H1 (cell line): ENCODE measurements at regions not wholly inside any gene's neighbourhood (a gene's known extent, or its start where the extent isn't known, plus 50 kb on each side); places are given as distances from the start of the nearest gene placed in this dataset.

Source experiments
- CTCF ChIA-PET: fragments of 300-600 bp; sonication (Branson Sonifier 250); formaldehyde crosslinking; loops from one replicate; lab custom pipeline; 2021; ENCODE audit not compliant: partially characterized antibody; lab: Charles Lee
- POLR2A ChIA-PET: fragments of 300-600 bp; sonication (Branson Sonifier 250); formaldehyde crosslinking; loops from one replicate; lab custom pipeline; 2021; ENCODE audit warnings: inconsistent platforms; ENCODE audit not compliant: partially characterized antibody; lab: Charles Lee
- DNase-seq, 2 experiments: peaks; one replicate each; pipeline versions ENCODE4 v3.0.0 to v3.0.0-alpha.2; 2010 to 2022; ENCODE audit warnings: low spot score in 2 of 2, low read depth in 1 of 2, mixed read lengths in 1 of 2
- FAIRE-seq: peaks from 2 replicates; lab custom pipeline; 2011; peaks lifted over from hg19 to GRCh38; lab: Jason Lieb, UNC
- H2AFZ ChIP-seq: 2 replicates; pipeline ENCODE4 v1.8.1; 2012; ENCODE audit warnings: low read length, inconsistent platforms
- H2AK5ac ChIP-seq: 2 replicates; pipeline ENCODE4 v1.6.1; 2013; ENCODE audit warnings: low read depth, low read length
- H2BK120ac ChIP-seq: replicated peaks from 2 replicates; pipeline ENCODE3; 2013; ENCODE audit warnings: low read depth, low read length, inconsistent platforms
- H2BK12ac ChIP-seq: 2 replicates; pipeline ENCODE4 v1.6.1; 2013; ENCODE audit warnings: low read depth, low read length
- H2BK15ac ChIP-seq: 2 replicates; pipeline ENCODE4 v1.6.1; 2013; ENCODE audit warnings: low read length
- H2BK20ac ChIP-seq: 2 replicates; pipeline ENCODE4 v1.6.1; 2013; ENCODE audit warnings: low read length
- H2BK5ac ChIP-seq: 2 replicates; pipeline ENCODE4 v1.6.1; 2013; ENCODE audit warnings: low read depth, low read length
- H3K14ac ChIP-seq: 2 replicates; pipeline ENCODE4 v1.6.1; 2013; ENCODE audit warnings: inconsistent platforms; ENCODE audit not compliant: insufficient read length
- H3K18ac ChIP-seq: 2 replicates; pipeline ENCODE4 v1.6.1; 2013; ENCODE audit warnings: low read length; ENCODE audit errors: extremely low read depth
- H3K23ac ChIP-seq: 2 replicates; pipeline ENCODE4 v1.6.1; 2013; ENCODE audit warnings: inconsistent platforms; ENCODE audit not compliant: insufficient read length
- H3K23me2 ChIP-seq: 2 replicates; pipeline ENCODE4 v1.6.1; 2013; ENCODE audit warnings: low read depth, low read length
- H3K27ac ChIP-seq: 2 replicates; pipeline ENCODE4 v1.6.1; 2011; ENCODE audit warnings: low read depth, low read length, inconsistent platforms
- H3K27me3 ChIP-seq, 4 experiments: replicated peaks in 1 of 4; 1 replicate in 1 of 4; 2 replicates in 3 of 4; pipeline versions ENCODE4 v1.6.1 to v1.8.1; 2011 to 2013; ENCODE audit warnings: low read length in 3 of 4, mild to moderate bottlenecking in 3 of 4, inconsistent platforms in 2 of 4, mixed read lengths in 2 of 4, moderate library complexity in 1 of 4; ENCODE audit not compliant: control insufficient read depth in 3 of 4, insufficient read depth in 3 of 4; ENCODE audit errors: extremely low read depth in 1 of 4
- H3K36me3 ChIP-seq, 4 experiments: 2 replicates each; pipeline versions ENCODE4 v1.6.1 to v1.8.1; 2011 to 2013; ENCODE audit warnings: mild to moderate bottlenecking in 4 of 4, low read length in 3 of 4, moderate library complexity in 2 of 4, control low read depth in 1 of 4, inconsistent platforms in 1 of 4; ENCODE audit not compliant: insufficient read depth in 4 of 4, control insufficient read depth in 2 of 4
- H3K4ac ChIP-seq: replicated peaks from 2 replicates; pipeline ENCODE3; 2013; ENCODE audit warnings: low read length, low read depth, mixed read lengths, inconsistent platforms; ENCODE audit not compliant: insufficient read length
- H3K4me1 ChIP-seq, 4 experiments: replicated peaks in 1 of 4; 1 replicate in 1 of 4; 2 replicates in 3 of 4; pipeline versions ENCODE4 v1.6.1 to v1.8.1; 2011 to 2013; ENCODE audit warnings: low read length in 3 of 4, inconsistent platforms in 2 of 4, mixed read lengths in 1 of 4; ENCODE audit not compliant: insufficient read depth in 4 of 4, control insufficient read depth in 3 of 4
- H3K4me2 ChIP-seq, 2 experiments: 2 replicates each; pipeline versions ENCODE4 v1.6.1 to v1.8.1; 2011 to 2013; ENCODE audit warnings: low read depth in 2 of 2, low read length in 2 of 2, control low read depth in 1 of 2, inconsistent platforms in 1 of 2, mild to moderate bottlenecking in 1 of 2; ENCODE audit not compliant: insufficient read depth in 1 of 2
- H3K4me3 ChIP-seq, 4 experiments: fragments of 200-600, 300-600 bp in 1 of 4; sonication (generic), shearing (Covaris generic), sonication (Bioruptor Twin) in 1 of 4; 2 replicates each; pipeline versions ENCODE4 v1.5.1 to v1.8.1; 2011 to 2016; ENCODE audit warnings: low read length in 4 of 4, low read depth in 3 of 4, control low read depth in 2 of 4, inconsistent platforms in 2 of 4, mild to moderate bottlenecking in 2 of 4, mixed read lengths in 1 of 4, moderate library complexity in 1 of 4; ENCODE audit not compliant: insufficient read depth in 2 of 4; ENCODE audit errors: extremely low read depth in 1 of 4
- H3K56ac ChIP-seq: replicated peaks from 2 replicates; pipeline ENCODE3; 2013; ENCODE audit warnings: low read depth, mild to moderate bottlenecking, mixed read lengths, low read length, inconsistent platforms; ENCODE audit not compliant: insufficient read length
- H3K79me1 ChIP-seq: 2 replicates; pipeline ENCODE4 v1.6.1; 2013; ENCODE audit warnings: low read depth, low read length, control low read depth
- H3K79me2 ChIP-seq, 2 experiments: 2 replicates each; pipeline versions ENCODE4 v1.6.1 to v1.8.1; 2012 to 2013; ENCODE audit warnings: low read length in 2 of 2, mild to moderate bottlenecking in 2 of 2, inconsistent platforms in 1 of 2; ENCODE audit not compliant: insufficient read depth in 2 of 2, control insufficient read depth in 1 of 2
- H3K9ac ChIP-seq, 4 experiments: replicated peaks in 1 of 4; 1 replicate in 1 of 4; 2 replicates in 3 of 4; pipeline versions ENCODE4 v1.6.1 to v1.8.1; 2011 to 2013; ENCODE audit warnings: low read depth in 3 of 4, low read length in 3 of 4, control low read depth in 2 of 4, mild to moderate bottlenecking in 2 of 4, moderate library complexity in 2 of 4, inconsistent platforms in 1 of 4; ENCODE audit errors: extremely low read depth in 1 of 4
- H3K9me3 ChIP-seq, 2 experiments: 2 replicates each; pipeline versions ENCODE4 v1.6.1 to v1.8.1; 2012 to 2013; ENCODE audit warnings: mild to moderate bottlenecking in 2 of 2, moderate library complexity in 2 of 2, control low read depth in 1 of 2, inconsistent platforms in 1 of 2, low read depth in 1 of 2, low read length in 1 of 2, mixed read lengths in 1 of 2; ENCODE audit not compliant: insufficient read depth in 2 of 2
- H4K20me1 ChIP-seq, 2 experiments: replicated peaks in 1 of 2; 2 replicates each; pipeline versions ENCODE3 to v1.8.1; 2011 to 2013; ENCODE audit warnings: inconsistent platforms in 2 of 2, low read length in 2 of 2, mild to moderate bottlenecking in 1 of 2; ENCODE audit not compliant: insufficient read depth in 2 of 2, control insufficient read depth in 1 of 2
- H4K5ac ChIP-seq: 2 replicates; pipeline ENCODE4 v1.6.1; 2013; ENCODE audit warnings: low read length, low read depth, mixed read lengths, inconsistent platforms; ENCODE audit not compliant: insufficient read length
- H4K8ac ChIP-seq: 2 replicates; pipeline ENCODE4 v1.8.0; 2013; ENCODE audit warnings: mild to moderate bottlenecking, moderate library complexity, low read length, inconsistent platforms; ENCODE audit not compliant: insufficient read depth; ENCODE audit errors: extremely low read depth
- H4K91ac ChIP-seq: replicated peaks from 2 replicates; pipeline ENCODE3; 2013; ENCODE audit warnings: low read length, mixed read lengths, inconsistent platforms; ENCODE audit not compliant: insufficient read length
- CTBP2 ChIP-seq: IDR thresholded peaks from 2 replicates; pipeline ENCODE4 v1.7.0; 2011; ENCODE audit warnings: borderline replicate concordance, mild to moderate bottlenecking, moderate library complexity, mixed read lengths, low read length; ENCODE audit not compliant: insufficient read depth, insufficient read length
- KDM5A ChIP-seq: fragments of 200-600 bp; IDR thresholded peaks from 2 replicates; pipeline ENCODE4 v1.7.1; 2012; ENCODE audit warnings: mild to moderate bottlenecking, low read length, inconsistent platforms, mixed read lengths
- PHF8 ChIP-seq: fragments of 200-600 bp; sonication (generic); conservative IDR thresholded peaks from 2 replicates; pipeline ENCODE4 v1.7.1; 2012; ENCODE audit warnings: low read depth, mild to moderate bottlenecking, inconsistent platforms, low read length, moderate library complexity
- POLR2AphosphoS5 ChIP-seq: IDR thresholded peaks from 2 replicates; pipeline ENCODE4 v1.6.1; 2011; ENCODE audit warnings: low read depth, low read length
- RFX5 ChIP-seq: IDR thresholded peaks from 2 replicates; pipeline ENCODE4 v1.6.1; 2011; ENCODE audit warnings: low read depth, low read length, improper control_type of control experiment, borderline replicate concordance
- SAP30 ChIP-seq: fragments of 300-600 bp; sonication (generic); IDR thresholded peaks from 2 replicates; pipeline ENCODE4 v1.7.1; 2012; ENCODE audit warnings: low read length, moderate library complexity, mild to moderate bottlenecking, inconsistent platforms; ENCODE audit not compliant: insufficient read depth, insufficient replicate concordance
- ZNF274 ChIP-seq: IDR thresholded peaks from 2 replicates; pipeline ENCODE4 v1.7.0; 2012; ENCODE audit warnings: low read length, borderline replicate concordance; ENCODE audit errors: extremely low read depth
- WGBS, 2 experiments: shearing (Covaris generic) in 1 of 2; methylation state at CpG; one replicate each; pipeline versions ENCODE4 v1.1.6 to v1.1.7; 2013 to 2015; ENCODE audit warnings: low lambda C conversion rate in 2 of 2, mixed read lengths in 2 of 2, inconsistent platforms in 1 of 2, low coverage in 1 of 2, missing lambda C conversion rate in 1 of 2; ENCODE audit not compliant: insufficient replicate concordance in 2 of 2, insufficient coverage in 1 of 2, insufficient read length in 1 of 2; ENCODE audit errors: extremely low coverage in 1 of 2, missing lambda C conversion rate in 1 of 2; 5-methylcytosine and 5-hydroxymethylcytosine counted together
- TF ChIP-seq, protein P1 (sequence below): IDR thresholded peaks from 2 replicates; pipeline ENCODE4 v1.6.1; 2012; ENCODE audit warnings: low read length, inconsistent platforms

DNA sequence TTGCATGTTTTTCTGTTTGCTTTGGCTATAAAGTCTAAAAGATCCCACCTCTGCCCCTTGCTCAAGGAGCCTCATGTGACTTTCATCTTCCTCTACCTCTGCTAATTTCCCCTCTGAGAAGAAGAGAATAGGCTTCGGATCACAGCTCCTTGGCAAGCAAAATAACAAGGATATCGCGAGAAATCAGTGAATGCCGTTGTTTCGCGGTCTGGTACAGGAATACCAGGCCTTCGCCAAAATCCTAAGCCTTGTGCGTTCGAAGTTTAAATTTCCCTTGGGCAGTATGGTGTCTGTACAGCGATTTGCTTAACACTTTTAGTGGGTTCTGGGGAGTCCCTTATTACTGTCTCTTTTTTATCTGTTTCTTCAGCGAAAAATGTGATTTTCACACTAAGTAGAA is 142.3 kb downstream of the IRF8 start:
- POLR2A ChIA-PET = no interaction called here
- no peak for FAIRE-seq
- 93% methylated on average over 11 of the region's 11 CpGs; no CpG with 5 or more reads in 1 of the 2 experiments for WGBS, 2 experiments
- TF ChIP-seq, protein P1, sequence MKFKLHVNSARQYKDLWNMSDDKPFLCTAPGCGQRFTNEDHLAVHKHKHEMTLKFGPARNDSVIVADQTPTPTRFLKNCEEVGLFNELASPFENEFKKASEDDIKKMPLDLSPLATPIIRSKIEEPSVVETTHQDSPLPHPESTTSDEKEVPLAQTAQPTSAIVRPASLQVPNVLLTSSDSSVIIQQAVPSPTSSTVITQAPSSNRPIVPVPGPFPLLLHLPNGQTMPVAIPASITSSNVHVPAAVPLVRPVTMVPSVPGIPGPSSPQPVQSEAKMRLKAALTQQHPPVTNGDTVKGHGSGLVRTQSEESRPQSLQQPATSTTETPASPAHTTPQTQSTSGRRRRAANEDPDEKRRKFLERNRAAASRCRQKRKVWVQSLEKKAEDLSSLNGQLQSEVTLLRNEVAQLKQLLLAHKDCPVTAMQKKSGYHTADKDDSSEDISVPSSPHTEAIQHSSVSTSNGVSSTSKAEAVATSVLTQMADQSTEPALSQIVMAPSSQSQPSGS = no peak
- TF ChIP-seq PHF8 (no peak), CTBP2 (no peak), KDM5A (no peak), RFX5 (no peak), SAP30 (no peak), POLR2AphosphoS5 (no peak), ZNF274 (no peak)

More for the DNA sequence above, 142.3 kb downstream of the IRF8 start:
- Histone ChIP-seq H2BK120ac (no peak overlapping the region), H4K8ac (no peak overlapping the region), H3K9ac (no peak overlapping the region), H3K79me2 (no peaks in the 10 kb centered on the region), H3K36me3 (no peaks in the 10 kb centered on the region), H3K9me3 (no peaks in the 10 kb centered on the region), H3K23ac (no peak overlapping the region), H3K27ac (no peak overlapping the region), H2AK5ac (no peak overlapping the region), H3K79me1 (no peaks in the 10 kb centered on the region), H3K4me2 (no peak overlapping the region), H3K23me2 (no peaks in the 10 kb centered on the region), H2BK12ac (no peak overlapping the region), H4K91ac (no peak overlapping the region), H3K14ac (no peak overlapping the region), H3K4ac (no peak overlapping the region), H3K4me1 (peaks cover 0 to 1% (median 0%) of the 10 kb centered on the region in 4 experiments; a peak in 1 of 7 replicates), H3K56ac (no peak overlapping the region), H4K20me1 (no peaks in the 10 kb centered on the region), H3K27me3 (no peaks in the 10 kb centered on the region; a peak in 1 of 7 replicates), H3K4me3 (no peak overlapping the region), H2BK5ac (no peak overlapping the region), H2BK20ac (no peak overlapping the region), H3K18ac (no peak overlapping the region), H2BK15ac (no peak overlapping the region), H4K5ac (no peak overlapping the region), H2AFZ (no peak overlapping the region)
- DNase-seq = no peak
- CTCF ChIA-PET = interaction anchor here (0.7 to 3.8 kb wide), 11 partner anchors 9 to 583 kb away, joined by 3 to 15 read pairs (median 3); no protein-coding TSS in a partner anchor
